EH (cell line): ENCODE measurements at regions not wholly inside any gene's neighbourhood (a gene's known extent, or its start where the extent isn't known, plus 50 kb on each side); places are given as distances from the start of the nearest gene placed in this dataset.

Source experiments
- DNase-seq: peaks from one replicate; pipeline ENCODE4 v3.0.0-alpha.2; 2015; ENCODE audit warnings: low read depth

DNA sequence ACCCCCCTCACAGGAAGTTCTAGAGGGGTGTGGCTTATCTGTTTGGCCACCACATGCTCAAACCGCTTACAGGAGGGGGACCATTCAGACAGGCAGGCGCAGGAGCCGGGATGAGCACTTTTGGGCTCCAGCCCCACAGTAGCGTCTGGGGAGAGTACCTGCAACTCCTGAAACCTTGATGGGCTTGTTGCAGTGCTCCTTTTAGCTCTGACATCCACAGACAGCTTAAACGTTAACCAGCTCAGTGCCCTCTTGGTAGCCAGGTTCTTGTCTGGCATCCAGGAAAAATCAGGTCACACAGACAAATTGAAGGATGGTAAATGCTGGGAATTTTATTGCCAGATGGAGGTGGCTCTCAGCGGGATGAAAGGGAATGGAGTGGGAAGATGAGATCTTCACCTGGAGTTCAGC, 326.3 kb downstream of the ETS1 start:
- no peak for DNase-seq

GRCh38 chr11:128260398-128260797, 327.0 kb downstream of the ETS1 start:
- no peak for DNase-seq

DNA sequence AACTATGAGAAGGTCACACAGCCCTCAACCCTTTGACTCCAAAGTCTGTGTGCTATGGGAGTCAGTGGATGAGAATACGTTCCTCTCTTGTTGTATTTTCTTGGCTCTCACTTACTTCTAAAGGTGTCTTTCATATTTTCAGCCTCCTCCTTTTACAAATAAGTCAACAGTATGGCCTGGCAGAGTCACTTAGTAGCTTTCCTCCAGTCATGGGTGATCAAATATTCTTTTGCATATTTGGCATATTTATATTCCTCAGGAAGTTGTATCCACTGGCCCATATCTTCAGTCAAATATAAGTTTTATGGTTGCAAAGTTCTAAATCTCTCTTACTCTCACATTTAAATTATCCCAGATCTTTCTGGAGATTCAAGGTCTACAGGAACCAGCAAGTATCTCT, 327.5 kb downstream of the ETS1 start:
- DNase-seq: no peak

GRCh38 chr11:128254941-128255340, 332.4 kb downstream of the ETS1 start:
- DNase-seq: no peak

- peak; percentile 50 for DNase-seq
Measured at GRCh38 chr11:128251140-128251539, 336.2 kb downstream of the ETS1 start.

GRCh38 chr11:128250482-128250881, 336.9 kb downstream of the ETS1 start:
- no peak for DNase-seq

GRCh38 chr11:128246810-128247594, 340.4 kb downstream of the ETS1 start:
- peak; percentile 48 for DNase-seq

GRCh38 chr11:128246364-128246801, 341.0 kb downstream of the ETS1 start:
- DNase-seq: peak; percentile 25

DNA sequence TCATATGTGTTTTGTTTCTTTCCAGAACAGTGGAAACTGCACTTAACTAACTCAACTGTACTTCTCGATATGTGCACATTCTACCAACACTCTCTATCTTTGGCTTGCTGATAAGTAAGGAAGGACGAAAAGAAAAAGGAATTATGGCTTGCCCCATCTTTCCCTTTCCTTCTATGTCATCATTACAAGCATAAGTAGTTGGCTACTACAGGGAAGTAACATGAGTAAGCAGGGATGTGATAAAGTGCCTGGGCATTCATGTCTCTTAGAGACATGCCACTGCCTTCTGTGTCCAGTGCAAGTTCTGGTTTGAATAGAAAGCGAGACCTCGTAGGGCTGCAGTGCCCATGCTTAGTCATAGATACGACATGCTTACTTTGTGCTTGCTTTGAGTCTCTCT, 342.5 kb downstream of the ETS1 start:
- DNase-seq: peak; percentile 6

GRCh38 chr11:128242451-128242850, 344.9 kb downstream of the ETS1 start:
- DNase-seq: no peak

DNA sequence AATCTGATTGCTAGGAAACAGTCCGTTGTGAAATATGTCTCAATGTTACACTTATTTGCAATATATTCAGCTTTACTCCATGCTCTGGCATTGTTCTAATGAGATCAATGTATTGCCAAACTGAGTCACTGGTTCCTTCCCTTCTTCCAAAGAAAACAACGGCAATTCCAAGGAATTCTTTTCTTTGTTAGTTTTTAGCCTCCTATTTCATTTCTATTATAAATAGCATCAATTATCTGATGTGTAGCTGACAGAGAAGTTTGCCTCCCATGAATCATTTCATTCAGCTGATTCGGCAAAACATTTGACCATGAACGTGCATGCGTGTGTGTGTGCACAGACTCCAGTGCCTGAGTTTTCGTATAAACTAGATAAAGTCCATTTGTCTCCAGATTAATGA, 346.8 kb downstream of the ETS1 start:
- DNase-seq: no peak

DNA sequence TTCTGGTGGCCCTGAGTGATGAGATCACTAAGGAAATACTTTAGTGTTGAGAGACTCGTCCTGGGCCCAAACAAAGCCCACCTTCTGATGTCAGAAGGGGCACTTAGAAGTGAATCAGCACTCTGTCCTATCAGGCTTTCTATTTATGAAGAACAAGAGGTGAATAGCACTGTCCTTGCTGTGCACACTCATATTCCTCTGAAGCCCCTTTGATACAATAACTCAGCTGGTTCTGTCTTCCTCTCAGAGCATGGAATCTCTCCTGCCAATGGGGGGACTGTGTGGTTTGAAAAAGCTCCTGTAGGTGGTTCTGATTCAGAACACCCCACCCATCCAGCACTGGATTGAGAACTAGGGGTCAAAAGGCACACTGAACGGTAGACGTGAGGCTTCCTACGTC, 348.1 kb downstream of the ETS1 start:
- no peak for DNase-seq

DNA sequence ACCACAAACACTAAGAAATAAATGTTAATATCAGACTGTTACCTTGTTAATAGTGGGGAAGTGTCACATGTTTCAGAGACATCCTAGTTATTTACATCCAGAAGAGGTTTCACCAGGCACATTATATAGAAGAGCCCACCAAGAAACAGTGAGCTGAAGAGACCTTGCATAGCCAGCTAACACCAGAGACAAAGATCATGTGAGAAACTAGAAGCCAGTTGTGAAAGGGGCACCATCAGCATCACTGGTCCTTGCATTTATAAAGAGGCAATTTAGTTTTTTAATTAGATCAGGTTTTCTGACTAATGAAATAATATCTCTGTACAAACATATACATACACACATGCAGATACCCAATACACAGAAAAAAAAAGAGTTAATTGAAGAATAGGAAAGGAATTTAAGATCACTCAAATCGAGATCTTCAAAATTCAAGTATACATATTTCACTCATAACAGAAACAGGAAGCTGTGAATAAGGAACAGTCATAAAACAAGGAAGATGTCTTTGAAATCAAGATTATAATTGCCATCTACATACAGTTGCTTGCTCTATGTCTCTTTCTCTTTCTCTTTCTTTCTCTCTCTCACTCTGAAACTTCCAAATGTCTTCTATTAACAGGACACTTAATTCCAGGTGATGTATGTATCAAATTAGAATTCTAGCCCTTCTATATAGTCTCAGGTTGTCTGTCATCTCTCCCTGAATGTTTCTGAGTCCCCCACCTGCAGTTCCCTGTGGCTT, 348.7 kb downstream of the ETS1 start:
- no peak for DNase-seq

DNA sequence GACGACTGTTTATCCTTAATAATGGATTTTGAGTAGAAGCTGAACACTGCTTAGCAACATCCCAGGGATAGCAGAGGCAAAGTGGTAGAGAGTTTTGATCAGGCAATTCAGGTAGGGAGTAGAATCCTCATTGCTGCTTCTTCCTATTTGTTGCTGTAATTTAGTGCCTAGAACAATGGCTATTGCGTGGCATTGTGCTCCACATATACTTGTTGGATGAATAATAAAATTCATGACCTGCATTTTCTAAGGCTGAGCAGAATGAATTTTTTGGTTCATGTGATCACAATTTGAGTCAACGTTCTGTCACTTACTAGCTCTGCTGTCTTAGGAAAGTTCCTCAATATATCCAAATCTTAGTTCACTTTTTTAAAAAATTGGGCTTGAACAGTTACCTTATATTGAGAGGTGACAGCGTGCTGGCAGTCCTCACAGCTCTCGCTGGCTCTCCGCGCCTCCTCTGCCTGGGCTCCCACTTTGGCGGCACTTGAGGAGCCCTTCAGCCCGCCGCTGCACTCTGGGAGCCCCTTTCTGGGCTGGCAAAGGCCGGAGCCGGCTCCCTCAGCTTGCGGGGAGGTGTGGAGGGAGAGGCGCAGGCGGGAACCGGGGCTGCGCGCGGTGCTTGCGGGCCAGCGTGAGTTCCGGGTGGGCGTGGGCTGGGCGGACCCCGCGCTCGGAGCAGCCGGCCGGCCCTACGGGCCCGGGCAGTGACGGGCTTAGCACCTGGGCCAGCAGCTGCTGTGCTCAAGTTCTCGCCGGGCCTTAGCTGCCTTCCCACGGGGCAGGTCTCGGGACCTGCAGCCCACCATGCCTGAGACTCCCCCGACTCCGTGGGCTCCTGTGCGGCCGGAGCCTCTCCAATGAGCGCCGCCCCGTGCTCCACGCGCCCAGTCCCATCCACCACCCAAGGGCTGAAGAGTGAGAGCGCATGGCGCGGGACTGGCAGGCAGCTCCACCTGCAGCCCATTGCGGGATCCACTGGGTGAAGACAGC, 350.6 kb downstream of the ETS1 start:
- DNase-seq: no peak

GRCh38 chr11:128235958-128236357, 351.4 kb downstream of the ETS1 start:
- no peak for DNase-seq

GRCh38 chr11:128235426-128235825, 351.9 kb downstream of the ETS1 start:
- DNase-seq: no peak

DNA sequence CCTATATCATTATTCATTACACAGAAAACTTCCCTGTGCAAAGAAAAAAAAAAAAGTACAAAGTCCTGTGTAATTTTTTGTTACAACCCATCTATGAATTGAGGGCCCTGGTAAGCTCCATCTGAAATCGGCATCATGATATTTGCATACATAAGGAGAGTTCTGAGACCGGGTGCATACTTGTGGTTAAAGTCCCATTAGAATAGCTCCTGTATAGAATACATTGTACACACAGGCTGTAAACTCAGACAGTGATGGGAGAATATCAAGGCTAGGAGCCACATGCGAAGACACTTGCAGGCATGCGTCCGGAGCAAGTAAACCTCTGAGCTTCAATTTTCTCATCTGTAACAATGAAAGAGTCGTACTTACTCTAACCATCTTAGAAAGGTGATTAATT, 353.2 kb downstream of the ETS1 start:
- no peak for DNase-seq

DNA sequence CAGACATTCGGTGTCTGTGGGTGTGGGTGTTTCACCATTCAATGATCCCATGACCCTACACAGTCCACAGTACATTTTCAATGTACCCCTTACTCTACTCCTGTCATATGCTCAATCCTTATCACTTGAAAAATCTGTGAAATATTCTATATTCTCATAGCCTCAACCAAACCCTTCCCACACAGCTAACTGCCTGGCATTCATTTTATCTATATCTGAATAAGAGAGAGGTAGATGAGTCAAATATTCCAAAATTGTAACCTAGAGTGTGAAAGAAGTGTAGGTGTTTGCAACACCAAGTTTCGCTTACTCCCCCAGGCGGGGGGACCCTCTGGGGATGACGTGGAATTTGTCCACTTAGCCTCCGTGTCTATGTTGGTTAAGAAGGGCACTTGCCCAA, 354.8 kb downstream of the ETS1 start:
- DNase-seq: no peak

- no peak for DNase-seq
Measured at GRCh38 chr11:128231845-128232410, 355.4 kb downstream of the ETS1 start.

DNA sequence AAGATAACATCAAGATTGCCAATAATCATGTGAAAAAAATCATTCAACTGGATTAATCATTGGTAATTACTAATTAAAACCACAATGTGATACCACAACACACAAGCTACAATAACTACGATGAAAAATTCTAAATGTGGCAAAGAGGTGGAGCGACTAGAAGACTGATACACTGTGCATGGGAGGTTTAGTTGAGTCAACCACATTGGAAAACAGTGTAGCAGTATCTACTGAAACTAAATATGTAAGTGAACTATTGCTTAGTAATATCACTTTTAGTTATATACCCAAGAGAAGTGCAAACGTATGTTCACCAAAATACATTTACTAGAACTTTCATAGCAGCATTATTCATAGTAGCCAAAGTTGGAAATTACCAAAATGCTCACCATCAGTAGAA, 359.9 kb downstream of the ETS1 start:
- no peak for DNase-seq

DNA sequence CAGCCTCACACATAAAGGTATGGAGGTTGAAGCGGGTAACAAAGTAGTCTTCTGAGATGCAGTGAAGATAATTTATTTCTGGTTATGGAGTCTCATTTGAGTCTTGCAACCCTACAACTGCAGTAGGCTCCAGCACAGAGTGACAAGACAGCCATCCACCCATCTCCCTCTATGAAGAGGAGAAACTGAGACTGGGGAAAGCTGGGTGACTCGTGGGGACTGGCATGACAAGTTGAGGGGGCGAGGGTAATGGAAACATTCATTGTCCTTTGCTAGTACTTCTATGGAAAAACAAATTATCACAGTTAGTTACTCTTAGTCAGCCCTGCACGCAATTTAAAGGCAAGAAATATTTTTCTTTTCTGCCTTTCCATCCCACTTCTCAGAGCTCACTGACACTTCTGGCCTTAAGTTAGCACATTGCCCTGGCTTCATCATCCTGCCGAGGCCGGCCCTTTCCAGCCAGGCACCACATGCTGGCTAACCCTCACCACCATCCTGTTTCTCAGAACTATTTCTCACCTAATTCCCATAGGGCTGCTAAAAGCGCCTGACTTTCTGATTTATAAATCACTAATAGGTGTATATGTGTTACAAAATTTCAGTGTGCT, 361.1 kb downstream of the ETS1 start:
- DNase-seq: peak; percentile 6
